Astrocyte (in vitro differentiated cells and primary cell): ENCODE measurements at regions not wholly inside any gene's neighbourhood (a gene's known extent, or its start where the extent isn't known, plus 50 kb on each side); places are given as distances from the start of the nearest gene placed in this dataset.

Experiments
- CTCF ChIP-seq: IDR thresholded peaks from 2 replicates; pipeline ENCODE4 v1.5.1; 2011; ENCODE audit warnings: low read depth, mild to moderate bottlenecking, inconsistent platforms, low read length, moderate library complexity; ENCODE audit not compliant: insufficient read depth
- EZH2 ChIP-seq: IDR thresholded peaks from 2 replicates; pipeline ENCODE4 v1.6.1; 2012; ENCODE audit warnings: mild to moderate bottlenecking, low read length, inconsistent platforms; ENCODE audit not compliant: insufficient read depth

- TF ChIP-seq CTCF (no peak), EZH2 (no peak)
These were observed 263.6 kb downstream of the BRD1 start for GRCh38 chr22:49564054-49564453.
